Astrocyte of the spinal cord (primary cell): ENCODE measurements at regions not wholly inside any gene's neighbourhood (a gene's known extent, or its start where the extent isn't known, plus 50 kb on each side); places are given as distances from the start of the nearest gene placed in this dataset.
"Not testable (repeated sequence)": the region's sequence is repeated elsewhere in the genome, so short reads cannot be mapped to it uniquely, and the experiment has no call there.

Source experiments
- DNase-seq: peaks from one replicate; pipeline ENCODE4 v3.0.0; 2011; ENCODE audit warnings: low read depth, low spot score
- H3K4me3 ChIP-seq: 2 replicates; pipeline ENCODE4 v1.5.1; 2011; ENCODE audit warnings: low read depth, mild to moderate bottlenecking, low read length, moderate library complexity
- CTCF ChIP-seq: IDR thresholded peaks from 2 replicates; pipeline ENCODE4 v1.5.1; 2012; ENCODE audit warnings: low read depth, mild to moderate bottlenecking, low read length, inconsistent platforms
- in situ Hi-C: cut with HindIII; loops from 2 replicates; pipeline ENCODE4 v1.10.0; 2017; ENCODE audit warnings: low sequenced_read_pairs

GRCh38 chr12:88856201-88856600 is 275.9 kb upstream of the KITLG start:
- in situ Hi-C loops, result no loop called here

GRCh38 chr12:88855301-88855700 is 275.0 kb upstream of the KITLG start:
- in situ Hi-C loops, result no loop called here
- DNase-seq, result no peak
- TF ChIP-seq CTCF, result no peak
- H3K4me3 ChIP-seq, result no peak overlapping the region

More at GRCh38 chr12:88856201-88856600, 275.9 kb upstream of the KITLG start:
- no peak for DNase-seq
- TF ChIP-seq CTCF, result no peak
- no peak overlapping the region for H3K4me3 ChIP-seq

DNA sequence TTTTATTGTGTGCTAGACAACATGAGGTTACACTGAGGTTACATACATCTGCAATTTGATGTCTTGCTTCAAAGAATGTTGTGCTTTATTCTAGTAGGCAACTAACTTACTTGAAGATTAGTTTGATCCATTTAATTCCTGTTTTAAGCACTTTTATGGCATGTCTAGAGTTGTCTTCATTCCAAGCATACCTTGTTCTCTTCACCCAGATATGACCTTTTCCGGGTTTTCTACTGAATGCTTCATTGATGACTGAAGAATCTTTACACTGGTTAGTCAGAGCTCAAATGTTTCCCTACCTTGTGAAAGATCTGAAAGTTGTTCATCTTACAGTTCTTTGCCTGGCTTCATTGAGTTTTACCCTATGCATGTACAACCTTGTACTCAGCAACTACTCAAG is 274.0 kb upstream of the KITLG start:
- peak; percentile 72 for DNase-seq
- in situ Hi-C loops, result no loop called here
- H3K4me3 ChIP-seq, result no peak overlapping the region
- TF ChIP-seq CTCF, result no peak

DNA sequence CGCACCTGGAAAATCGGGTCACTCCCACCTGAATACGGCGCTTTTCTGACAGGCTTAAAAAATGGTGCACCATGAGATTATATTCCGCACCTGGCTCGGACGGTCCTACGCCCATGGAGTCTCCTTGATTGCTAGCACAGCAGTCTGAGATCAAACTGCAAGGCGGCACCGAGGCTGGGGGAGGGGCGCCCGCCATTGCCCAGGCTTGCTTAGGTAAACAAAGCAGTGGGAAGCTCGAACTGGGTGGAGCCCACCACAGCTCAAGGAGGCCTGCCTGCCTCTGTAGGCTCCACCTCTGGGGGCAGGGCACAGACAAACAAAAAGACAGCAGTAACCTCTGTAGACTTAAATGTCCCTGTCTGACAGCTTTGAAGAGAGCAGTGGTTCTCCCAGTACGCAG is 267.0 kb upstream of the KITLG start:
- H3K4me3 ChIP-seq, in situ Hi-C loops, DNase-seq: not testable (repeated sequence)

DNA sequence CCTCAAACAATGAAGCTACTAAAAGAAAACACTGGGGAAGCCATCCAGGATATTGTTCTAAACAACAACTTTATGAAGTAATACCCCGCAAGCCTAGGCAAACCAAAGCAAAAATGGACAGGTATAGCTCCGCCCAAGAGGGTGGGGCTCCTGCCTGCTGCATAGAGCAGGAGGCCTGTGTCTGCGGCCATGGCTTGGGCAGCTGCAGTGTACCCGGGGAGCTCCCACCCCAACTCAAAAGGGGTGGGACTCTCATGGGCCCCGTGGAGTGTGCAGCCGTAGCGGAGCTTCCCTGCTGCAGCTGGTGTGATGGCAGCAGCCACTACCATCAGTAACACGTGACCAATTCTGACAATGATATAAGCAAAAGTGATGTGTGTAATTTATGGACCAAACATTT is 264.2 kb upstream of the KITLG start:
- in situ Hi-C loops, result no loop called here
- no peak for DNase-seq
- no peak overlapping the region for H3K4me3 ChIP-seq
- no peak for TF ChIP-seq CTCF

- in situ Hi-C loops, result no loop called here
- no peak for TF ChIP-seq CTCF
- H3K4me3 ChIP-seq, result no peak overlapping the region
- DNase-seq, result no peak
Measured at GRCh38 chr12:88842314-88842713, 262.0 kb upstream of the KITLG start.

- DNase-seq, result no peak
- in situ Hi-C loops, result no loop called here
- TF ChIP-seq CTCF, result no peak
- no peak overlapping the region for H3K4me3 ChIP-seq
Measured at GRCh38 chr12:88839486-88839885, 259.2 kb upstream of the KITLG start.
